DLD1 (cell line): ENCODE measurements at regions not wholly inside any gene's neighbourhood (a gene's known extent, or its start where the extent isn't known, plus 50 kb on each side); places are given as distances from the start of the nearest gene placed in this dataset.

Experiments
- in situ Hi-C: cut with HindIII; loops from 2 replicates; pipeline ENCODE4 v1.10.0; 2017; ENCODE audit warnings: low sequenced_read_pairs

- in situ Hi-C loops = no loop called here
These were observed 189.4 kb downstream of the RPS29 start for GRCh38 chr14:49396801-49397200.

DNA sequence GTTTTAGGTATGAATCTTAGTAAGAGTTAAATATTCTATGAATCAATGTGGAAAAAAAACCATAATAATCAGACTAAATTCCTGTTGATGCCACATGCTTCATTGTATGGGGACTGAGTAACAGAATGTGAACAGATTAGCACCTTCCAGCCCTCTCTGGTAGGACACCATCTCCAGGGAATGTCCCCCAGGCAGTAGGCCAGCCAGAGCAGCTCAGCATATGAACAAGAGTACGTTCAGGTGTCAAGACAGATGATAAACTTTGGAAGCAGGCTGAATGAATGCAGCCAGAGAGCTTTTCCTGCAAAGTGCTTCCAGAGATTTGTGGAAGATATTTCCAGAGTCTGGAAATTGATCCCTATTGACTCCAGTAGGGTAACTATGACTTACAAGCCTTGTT lies 204.4 kb downstream of the RPS29 start:
- in situ Hi-C loops = no loop called here

DNA sequence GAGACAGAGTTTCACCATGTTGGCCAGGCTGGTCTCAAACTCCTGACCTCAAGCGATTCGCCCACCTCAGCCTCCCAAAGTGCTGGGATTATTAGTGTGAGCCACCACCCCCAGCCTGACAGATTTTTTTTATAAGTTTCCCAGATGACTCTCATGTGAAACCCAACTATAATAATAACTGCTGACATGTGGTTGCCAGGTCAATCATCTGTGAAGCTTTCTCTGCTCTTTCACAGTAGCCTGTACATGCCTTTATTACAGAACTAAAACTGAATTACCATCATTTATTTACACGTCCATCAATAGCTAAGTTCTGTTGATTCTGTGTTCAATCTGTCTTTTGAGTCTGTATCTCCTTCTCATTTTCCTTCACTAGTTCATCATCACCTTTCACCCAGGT lies 218.5 kb downstream of the RPS29 start:
- in situ Hi-C loops = loop anchor here (5.0 kb wide), 1 partner anchor 90 kb away; no protein-coding TSS in a partner anchor

DNA sequence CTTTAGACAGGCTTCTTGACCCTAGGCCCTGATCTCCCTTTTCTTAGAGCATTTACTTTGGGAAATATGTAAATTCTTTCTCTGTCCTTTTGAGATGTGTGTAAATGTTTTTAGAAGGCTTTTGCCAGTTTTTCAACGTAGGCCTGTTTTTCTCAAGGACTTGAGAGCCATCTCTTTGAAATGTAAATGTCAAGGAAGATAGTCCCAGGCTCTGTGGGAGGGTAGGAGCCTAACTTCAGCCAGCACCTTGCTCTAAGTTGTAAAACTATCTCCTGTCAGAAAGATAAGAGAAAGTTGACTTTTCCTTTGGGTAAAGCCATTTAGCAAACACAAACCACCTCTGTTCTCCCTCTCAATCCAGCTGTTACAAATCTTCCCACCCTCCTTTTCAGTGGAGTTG lies 219.8 kb downstream of the RPS29 start:
- in situ Hi-C loops = loop anchor here (5.0 kb wide), 1 partner anchor 89 kb away; no protein-coding TSS in a partner anchor

- in situ Hi-C loops = loop anchor here (5.0 kb wide), 1 partner anchor 87 kb away; no protein-coding TSS in a partner anchor
These were observed 221.4 kb downstream of the RPS29 start for GRCh38 chr14:49364752-49365117.

DNA sequence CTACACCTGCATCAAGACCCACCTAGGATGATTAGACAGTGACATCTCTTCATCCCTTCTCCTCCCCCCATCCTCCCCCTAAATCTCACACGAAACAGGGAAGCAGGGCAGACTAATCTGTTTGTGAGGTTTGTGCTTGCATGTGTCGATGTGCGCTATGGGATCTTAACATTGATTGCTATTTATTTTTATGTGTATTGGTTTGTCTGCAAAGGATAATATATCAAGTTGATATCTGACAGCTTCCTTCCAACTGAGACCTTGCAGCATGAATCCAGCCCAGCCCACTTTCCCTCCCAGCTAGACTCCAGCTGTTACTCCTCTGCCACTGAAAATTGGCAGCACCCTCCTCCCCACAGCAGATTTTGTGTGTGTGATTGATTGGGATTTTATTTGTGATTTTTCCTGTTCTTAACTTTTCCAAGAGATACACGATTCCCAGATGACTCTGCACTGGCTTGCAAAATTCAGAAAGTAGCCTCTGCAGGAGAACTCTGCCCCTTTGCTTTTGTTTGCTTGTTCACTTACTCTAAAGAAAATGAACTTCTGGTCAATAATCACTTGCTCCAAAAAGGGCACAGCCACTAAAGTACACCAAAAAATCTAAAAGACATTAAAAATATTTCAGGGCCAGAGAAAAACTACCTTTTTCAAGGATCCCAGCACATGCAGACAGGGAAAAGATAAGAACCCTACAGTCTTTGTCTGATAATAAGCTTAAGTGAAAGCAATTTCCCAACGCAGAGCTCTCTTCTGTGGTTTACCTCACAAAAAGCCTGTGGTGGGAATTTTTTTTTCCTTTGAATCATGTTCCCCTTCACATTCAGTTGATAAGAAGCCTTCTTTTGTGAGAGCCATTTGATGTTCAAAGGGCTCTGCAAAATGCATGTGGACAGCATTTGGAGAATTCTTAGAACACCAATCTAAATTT lies 222.1 kb downstream of the RPS29 start:
- in situ Hi-C loops = no loop called here

DNA sequence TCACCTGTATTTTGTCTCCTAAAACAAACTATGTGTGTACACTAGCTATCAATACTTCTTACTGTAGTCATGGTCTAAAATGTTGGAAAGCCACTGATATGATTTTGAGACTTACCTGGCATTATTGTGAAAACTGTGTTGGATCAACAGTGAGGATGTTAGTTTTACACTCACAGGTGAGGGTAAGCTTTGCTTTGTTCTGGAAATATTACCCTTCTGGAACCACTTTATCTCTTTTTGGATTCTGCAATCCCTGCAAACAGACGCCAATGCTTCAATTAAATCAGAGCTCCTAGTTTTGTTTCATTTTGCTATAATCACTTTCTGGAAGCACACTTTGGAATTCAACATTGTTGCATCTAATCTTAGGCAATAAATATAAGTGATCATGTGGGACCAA lies 223.3 kb downstream of the RPS29 start:
- in situ Hi-C loops = no loop called here

DNA sequence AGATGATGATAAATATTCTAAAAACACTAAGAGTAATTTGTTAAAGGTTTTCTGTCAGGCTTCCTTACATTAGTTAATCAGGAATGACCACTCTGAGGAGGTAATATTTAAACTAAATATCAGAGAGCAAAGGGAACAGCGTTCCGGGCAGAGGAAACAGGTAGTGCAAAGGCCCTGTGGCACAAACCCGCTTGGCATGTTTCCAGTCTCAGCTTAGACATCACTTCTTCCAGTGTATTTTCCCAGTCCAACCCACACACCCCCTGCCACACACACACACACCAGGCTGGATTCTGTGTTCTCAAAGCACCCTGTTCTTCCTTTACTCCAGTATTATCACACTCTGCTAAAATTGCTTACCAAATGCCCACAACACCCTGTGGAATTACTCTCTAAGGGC lies 247.1 kb downstream of the RPS29 start:
- in situ Hi-C loops = no loop called here

GRCh38 chr14:49319810-49320209 lies 266.4 kb downstream of the RPS29 start:
- in situ Hi-C loops = no loop called here

- in situ Hi-C loops = no loop called here
These were observed 270.6 kb downstream of the RPS29 start for GRCh38 chr14:49315570-49315969.

DNA sequence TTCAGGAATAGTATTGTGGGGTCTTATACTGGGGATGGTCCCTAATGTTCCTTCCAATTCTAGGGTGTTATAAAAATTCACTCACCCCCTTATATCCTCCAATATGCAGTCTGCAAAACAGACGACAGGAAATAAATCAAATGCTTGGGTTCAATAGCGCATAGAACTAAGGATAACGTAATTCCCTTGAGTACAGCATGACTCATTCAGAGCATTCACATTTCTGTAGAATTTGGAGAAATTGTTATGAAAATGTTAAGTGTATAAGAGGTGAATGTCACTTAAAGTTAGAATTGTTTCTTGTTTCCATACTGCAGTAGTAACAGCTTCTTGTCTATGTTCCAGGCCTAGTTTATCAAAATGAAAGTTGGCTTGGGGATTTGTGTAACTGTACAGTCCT lies 271.4 kb downstream of the RPS29 start:
- in situ Hi-C loops = no loop called here

DNA sequence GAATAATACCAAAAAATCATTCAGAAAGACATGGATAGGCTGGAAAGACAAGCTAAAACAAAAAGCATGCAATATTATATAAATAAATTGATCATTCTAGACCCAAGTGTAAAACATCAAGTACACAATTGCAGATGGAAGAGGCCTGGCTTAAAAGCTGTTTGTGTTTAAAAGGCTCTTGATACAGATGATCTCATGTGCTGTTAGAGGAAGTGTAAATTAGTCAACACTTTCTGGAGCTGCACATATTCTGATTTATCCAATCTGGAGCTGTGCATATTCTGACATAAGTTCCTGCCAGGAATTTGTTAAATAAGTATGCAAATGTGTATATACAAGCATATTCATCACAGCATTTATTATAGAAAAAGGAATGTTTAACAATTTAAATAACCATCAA lies 273.1 kb downstream of the RPS29 start:
- in situ Hi-C loops = no loop called here

DNA sequence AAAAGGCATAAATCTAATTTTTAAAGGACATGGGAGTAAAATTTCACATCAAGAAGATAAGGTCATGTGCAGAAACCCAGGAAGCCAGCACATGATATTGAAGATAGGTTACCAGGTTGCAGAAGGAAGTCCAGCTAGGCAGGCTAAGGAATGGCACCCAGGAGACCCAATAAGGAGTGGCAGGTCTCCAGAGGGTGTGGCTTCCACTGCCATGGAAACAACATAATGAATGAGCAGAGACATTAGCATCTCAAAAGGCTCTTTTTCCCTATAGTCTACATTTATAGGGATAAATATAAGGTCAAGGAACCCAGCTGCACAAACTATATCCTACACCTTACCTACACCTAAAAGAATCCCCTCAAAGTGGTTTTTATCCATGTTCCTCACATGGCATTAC lies 275.9 kb downstream of the RPS29 start:
- in situ Hi-C loops = no loop called here

DNA sequence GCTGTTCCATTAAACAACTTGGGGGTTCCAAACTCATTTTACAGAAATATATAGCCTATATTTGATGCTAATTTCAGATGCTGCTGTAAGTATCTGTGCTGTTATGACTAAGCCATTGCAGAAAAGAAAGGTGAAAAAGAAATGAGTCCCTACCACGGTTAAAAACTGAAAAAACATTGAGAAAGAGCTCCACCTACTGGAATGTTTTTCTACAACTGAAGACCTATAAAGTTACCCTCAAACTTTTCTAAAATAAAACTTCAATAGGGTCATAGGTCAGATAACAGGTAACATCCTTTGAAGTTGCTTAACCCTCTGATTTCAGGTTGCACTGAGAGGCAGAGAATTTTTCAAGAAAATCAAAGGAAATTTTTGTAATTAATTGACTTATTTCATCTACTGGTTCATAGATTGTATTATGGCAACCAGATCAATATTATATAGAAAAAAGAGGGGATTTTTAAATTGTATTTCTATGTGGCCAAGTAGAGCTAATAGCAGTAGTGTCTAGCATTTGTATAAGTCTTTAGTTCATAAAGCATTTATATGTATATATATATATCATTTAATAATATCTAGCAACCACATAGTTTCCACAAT lies 279.9 kb downstream of the RPS29 start:
- in situ Hi-C loops = no loop called here

DNA sequence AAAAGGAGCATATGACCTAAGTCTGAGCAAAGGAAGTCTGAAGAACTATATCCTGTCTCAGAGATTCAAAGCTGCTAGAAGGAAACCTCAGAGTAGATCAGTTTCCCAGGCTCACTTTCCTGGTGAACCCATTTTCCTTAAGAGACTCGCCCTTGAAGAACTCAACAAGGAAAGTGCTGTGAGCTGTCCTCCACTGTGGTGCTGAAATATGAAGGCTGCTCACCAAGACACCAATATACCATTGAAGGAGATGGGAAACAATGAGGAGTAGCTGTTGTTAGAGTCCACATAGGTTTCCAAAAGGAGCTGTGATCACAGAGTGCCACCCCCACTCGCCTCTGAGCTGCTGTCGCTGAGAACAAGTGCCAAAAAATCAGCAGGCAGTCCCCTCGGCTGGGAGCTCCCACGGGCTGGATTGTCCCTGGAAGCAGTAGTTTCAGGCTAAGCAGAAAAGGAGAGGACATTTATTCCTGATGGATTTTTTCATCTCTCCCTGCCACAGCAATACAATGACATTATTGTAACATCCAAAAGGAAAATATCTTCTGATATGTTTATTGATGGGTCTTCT lies 282.1 kb downstream of the RPS29 start:
- in situ Hi-C loops = no loop called here

- in situ Hi-C loops = no loop called here
These were observed 289.1 kb downstream of the RPS29 start for GRCh38 chr14:49297102-49297501.

DNA sequence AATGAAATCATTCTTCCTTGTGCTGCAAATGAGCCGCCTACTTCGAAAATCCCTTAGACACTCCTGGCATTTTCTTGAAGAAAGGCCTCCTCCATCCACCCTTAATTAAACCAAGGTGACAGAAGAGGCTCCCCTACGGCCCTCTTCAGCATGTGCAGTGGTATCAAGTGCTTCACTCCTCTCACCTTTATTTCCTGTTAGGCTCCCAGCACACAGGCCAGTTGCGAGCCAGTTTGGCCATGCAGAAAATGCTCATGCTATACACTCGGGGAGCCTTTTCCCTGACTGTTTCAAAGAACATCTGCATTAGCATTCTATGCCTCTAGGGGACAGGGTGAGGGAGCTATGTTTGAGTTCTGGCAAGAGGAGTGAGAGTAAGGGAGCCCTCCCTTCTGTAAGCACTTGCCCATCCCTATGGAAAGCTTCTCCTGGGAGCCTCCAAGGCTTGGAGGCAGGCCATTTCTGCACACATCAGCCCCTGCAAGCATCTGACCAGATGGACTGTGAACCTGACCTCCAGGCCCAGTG lies 291.5 kb downstream of the RPS29 start:
- in situ Hi-C loops = no loop called here

DNA sequence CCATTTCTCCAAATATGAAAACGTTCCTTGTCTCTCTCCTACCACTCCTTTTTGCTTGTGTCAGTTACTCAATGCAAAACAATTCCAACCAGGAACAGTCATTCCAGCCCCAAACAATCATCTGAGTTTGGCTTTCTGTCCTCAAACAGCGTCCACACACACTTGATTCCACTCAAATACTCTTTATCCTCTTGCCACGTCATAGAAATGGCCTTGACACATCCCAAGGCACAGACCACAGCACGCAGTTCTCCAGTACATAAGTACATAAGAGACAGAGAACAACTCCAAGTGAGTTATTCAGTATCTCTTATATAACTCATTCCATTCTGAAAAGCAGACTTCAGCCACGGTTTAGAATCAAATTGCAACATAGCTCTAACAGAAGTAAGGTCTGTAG lies 299.2 kb downstream of the RPS29 start:
- in situ Hi-C loops = no loop called here

DNA sequence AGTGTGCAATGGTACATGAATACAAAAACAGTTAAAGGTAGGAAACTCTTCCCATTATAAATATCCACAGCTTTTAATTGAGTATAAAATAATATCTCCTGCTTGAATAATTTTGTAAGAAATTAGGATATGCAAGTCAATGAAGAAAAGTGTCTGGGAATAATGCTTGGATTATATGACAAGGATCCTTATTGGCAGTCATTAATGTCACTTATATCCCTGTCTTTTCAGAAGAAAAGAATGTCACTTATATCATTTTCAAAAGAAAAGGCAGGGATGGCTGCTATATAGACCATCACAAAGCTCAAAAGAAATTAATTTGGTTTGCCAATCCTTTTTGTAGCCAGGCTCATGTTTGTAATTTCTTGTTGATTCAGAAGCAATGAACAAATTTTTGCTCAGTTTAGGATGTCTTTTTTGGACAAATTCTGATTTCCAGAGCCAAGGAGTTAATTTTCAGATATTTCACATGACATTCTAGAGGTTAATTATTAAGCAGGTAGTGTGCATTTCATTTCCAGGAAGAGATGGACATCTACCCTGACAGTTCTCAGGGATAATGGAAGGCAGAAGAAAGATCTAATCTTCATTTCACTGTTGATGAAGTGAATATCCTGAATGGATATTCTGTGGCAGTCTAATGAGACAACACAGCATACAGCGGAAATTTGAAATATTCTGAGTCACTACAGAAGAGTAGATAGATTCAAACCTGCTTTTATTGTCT lies 299.8 kb downstream of the RPS29 start:
- in situ Hi-C loops = no loop called here

GRCh38 chr14:49280566-49280965 lies 305.6 kb downstream of the RPS29 start:
- in situ Hi-C loops = no loop called here

DNA sequence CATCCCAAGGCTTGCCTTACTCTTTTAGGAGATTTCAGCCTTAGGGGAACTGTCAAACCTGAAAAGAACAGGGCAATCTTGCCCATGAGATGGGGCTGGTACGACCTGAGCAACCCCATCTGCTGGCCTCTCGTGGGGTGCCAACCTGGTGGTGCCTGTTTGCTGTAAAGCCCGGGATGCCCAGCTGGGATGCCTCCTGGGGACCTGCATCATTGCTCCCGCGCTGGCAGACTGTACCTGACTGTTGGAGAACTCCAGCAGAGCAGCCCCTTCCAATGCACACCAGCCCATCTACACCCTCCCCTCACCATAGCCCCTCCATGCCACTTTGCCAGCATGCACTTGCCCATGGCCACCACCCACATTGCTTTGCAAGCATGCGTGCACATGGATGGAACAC lies 335.7 kb downstream of the RPS29 start:
- in situ Hi-C loops = no loop called here
